Neural progenitor cell (in vitro differentiated cells): ENCODE measurements at regions not wholly inside any gene's neighbourhood (a gene's known extent, or its start where the extent isn't known, plus 50 kb on each side); places are given as distances from the start of the nearest gene placed in this dataset.
"Not testable (repeated sequence)": the region's sequence is repeated elsewhere in the genome, so short reads cannot be mapped to it uniquely, and the experiment has no call there.

Experiments used
- EZH2 ChIP-seq: fragments of 200-600 bp; sonication (generic); IDR thresholded peaks from 2 replicates; pipeline ENCODE4 v1.6.1; 2017; ENCODE audit warnings: antibody characterized with exemption, mild to moderate bottlenecking, moderate library complexity
- EZH2phosphoT487 ChIP-seq: fragments of 200-600 bp; sonication (generic); IDR thresholded peaks from 2 replicates; pipeline ENCODE4 v1.6.1; 2017; ENCODE audit warnings: antibody characterized with exemption
- TF ChIP-seq, protein P1 (sequence below): fragments of 200-600 bp; sonication (generic); IDR thresholded peaks from 2 replicates; pipeline ENCODE4 v1.5.1; 2017; ENCODE audit warnings: antibody characterized with exemption, mild to moderate bottlenecking

- TF ChIP-seq EZH2phosphoT487, EZH2: not testable (repeated sequence)
- TF ChIP-seq, protein P1, sequence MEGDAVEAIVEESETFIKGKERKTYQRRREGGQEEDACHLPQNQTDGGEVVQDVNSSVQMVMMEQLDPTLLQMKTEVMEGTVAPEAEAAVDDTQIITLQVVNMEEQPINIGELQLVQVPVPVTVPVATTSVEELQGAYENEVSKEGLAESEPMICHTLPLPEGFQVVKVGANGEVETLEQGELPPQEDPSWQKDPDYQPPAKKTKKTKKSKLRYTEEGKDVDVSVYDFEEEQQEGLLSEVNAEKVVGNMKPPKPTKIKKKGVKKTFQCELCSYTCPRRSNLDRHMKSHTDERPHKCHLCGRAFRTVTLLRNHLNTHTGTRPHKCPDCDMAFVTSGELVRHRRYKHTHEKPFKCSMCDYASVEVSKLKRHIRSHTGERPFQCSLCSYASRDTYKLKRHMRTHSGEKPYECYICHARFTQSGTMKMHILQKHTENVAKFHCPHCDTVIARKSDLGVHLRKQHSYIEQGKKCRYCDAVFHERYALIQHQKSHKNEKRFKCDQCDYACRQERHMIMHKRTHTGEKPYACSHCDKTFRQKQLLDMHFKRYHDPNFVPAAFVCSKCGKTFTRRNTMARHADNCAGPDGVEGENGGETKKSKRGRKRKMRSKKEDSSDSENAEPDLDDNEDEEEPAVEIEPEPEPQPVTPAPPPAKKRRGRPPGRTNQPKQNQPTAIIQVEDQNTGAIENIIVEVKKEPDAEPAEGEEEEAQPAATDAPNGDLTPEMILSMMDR: not testable (repeated sequence)
These were observed 1465.8 kb upstream of the PCDH10 start for GRCh38 chr4:131683314-131683713.
